GM21515 (cell line): ENCODE measurements at regions not wholly inside any gene's neighbourhood (a gene's known extent, or its start where the extent isn't known, plus 50 kb on each side); places are given as distances from the start of the nearest gene placed in this dataset.

ENCODE experiments used
- ATAC-seq: cut with Tn5 transposase; IDR thresholded peaks from one replicate; pipeline ENCODE4 v1.9.1; 2021; ENCODE audit not compliant: unreplicated experiment

GRCh38 chr2:164306872-164307271 lies 314.4 kb downstream of the GRB14 start:
- ATAC-seq = no peak

DNA sequence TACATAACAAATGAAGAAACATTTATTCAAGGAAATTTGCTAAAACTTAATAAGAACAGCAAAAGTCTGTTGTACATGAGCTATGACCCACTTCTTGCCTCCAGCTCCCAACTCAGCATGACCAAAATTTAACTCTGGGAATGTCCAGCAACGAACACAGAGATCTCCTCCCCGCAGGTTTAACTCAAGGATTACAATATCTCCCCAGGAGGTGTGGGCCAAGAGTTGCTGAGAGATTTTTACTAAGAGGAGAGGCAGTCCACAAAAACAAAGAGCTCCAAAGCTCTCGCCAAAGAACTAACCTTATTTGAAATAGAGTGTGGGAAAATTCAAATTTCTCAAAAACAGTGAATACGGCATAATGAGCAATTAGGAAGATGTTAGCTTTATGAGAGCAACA lies 318.5 kb downstream of the GRB14 start:
- ATAC-seq = no peak

DNA sequence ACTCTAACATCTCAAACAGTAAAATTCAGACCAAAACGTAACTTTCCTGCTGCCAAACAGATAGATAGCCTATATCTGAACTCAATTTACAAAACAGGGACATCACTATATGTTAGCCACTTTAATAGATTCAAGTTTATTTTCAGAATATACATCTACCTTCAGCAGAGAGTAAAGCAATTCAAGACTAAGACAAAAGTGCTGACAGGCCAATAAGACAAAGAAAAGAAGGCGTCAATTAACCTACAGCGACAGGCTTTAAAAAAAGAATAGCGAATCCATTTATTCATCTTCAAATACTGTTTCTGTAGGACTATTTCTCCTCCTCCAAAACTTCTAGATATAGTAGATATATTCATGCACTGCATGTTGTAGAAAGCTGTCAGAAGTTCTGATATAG lies 333.0 kb downstream of the GRB14 start:
- no peak for ATAC-seq

DNA sequence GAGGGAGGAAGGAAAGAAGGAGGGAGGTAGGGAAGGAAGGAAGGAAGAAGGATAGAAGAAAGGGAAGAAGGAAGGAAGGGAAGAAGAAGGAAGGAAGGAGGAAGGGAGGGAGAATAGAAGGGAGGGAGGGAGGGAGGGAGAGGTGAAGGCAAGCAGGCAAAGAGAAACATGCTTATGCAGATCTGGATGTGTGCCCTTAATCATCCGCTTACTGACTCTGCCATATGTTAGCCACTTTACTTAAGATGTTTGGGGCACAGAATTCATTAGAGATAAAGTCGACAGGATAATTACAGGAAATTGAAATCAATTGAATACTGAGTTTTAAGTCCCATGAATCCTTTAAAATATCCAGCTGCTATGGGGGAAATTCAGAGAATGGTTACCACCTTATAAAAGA lies 334.2 kb downstream of the GRB14 start:
- ATAC-seq = no peak

GRCh38 chr2:164285576-164285975 lies 335.7 kb downstream of the GRB14 start:
- no peak for ATAC-seq

- no peak for ATAC-seq
Measured at GRCh38 chr2:164281896-164282295, 339.4 kb downstream of the GRB14 start.

- no peak for ATAC-seq
Measured at GRCh38 chr2:164275659-164276058, 345.6 kb downstream of the GRB14 start.

DNA sequence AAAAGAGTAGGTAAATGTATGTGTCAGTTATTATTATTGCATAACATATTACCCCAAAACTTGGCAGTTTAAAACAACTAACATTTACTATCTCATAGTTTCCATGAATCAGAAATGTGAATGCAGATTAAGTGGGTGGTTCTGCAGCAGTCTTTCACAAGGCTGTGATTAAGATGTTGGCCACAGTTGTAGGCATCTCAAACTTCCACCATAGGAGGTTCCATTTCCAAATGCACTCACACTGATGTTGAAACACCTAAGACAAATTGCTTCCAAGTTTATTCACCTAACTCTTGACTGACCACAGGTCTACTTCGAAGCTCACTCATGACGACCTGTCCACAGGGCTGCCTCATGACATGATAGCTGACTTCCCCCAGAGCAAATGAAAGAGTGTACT lies 360.8 kb downstream of the GRB14 start:
- ATAC-seq = no peak

DNA sequence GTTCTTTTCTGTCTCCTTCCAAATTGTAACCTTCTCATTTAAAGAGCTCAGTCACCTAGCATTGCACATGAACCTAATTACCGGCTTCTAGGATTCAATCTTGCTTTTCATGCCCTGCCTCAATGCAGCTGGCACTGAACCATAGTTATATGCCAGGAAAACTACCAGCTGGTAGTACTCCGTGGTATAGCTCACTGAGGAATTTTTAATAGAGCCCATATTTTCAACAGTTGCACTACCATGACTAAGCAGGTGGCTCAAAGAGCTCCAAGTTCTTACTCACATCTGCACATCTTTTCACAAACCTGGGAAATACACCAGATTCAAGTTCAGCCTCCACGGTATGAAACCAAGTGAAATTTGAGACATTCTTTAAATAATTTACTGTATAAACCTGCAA lies 363.5 kb downstream of the GRB14 start:
- no peak for ATAC-seq

DNA sequence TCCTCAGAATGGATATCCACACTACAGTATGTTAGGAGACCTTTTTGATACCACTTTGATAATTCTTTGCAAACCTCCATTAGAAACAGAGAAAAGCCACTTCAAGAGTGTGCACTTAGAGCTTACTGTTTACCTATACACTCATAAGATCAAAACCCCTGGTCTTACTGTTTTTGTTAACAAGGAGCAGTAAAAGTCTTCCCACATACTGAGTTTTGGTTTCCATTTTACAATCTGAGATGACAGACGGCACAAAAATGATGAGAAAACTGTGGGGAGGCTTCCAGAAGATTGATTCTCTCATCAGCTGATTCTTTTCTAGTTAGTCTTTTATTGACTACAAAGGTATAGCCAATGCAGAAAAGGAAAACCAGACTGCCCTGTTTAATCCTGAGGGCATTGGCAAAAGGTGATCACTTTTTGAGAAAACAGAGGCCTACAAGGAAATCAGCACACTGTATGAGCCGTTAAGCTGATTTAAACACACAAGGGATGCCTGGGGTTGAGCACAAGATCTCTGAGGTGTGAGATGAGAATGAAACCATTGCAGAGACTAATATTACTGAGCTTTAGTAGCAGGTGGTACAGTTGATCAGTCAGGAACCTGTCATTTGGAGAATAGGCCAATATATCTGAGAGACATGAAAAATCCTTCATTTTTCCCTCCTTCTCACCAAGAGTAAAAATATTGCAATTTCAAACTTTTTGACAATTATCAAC lies 368.6 kb downstream of the GRB14 start:
- ATAC-seq = peak; percentile 89

DNA sequence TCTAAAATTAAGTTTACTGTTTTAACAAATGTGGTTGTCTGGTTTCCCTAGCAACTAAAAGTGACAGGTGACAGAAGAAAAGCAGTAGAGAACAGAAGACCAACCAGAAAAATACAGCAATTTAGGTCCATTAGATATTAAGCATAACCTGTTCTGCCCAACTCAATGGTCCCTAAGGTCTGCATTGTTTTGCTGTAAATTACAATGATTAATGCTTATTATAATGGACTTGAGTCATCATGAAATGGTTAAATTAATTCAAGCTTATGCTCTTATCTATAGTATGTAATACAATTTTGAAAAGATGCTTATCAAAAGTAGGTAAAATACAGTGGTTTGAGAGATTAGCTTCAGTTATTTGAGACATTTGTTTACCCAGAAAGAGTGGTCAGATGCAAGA lies 378.0 kb downstream of the GRB14 start:
- no peak for ATAC-seq

DNA sequence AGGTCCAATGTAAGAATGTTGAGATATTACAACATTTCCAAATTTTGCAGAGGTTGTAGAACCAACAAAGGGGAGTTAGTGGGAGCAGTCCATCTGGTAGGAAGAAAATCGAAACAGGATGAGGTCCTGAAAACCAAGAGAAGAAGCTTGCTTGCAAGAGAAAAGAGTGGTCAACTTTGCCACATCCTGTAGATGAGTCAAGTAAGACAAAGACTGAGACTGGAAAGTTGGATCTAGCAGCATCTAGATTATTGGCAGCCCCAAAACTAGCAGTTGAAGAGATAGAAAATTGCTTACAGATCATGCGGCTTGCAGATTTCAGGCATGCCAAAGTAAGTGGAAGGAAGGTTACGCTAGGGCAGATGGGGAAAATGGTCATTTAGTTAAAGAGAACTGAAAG lies 378.9 kb downstream of the GRB14 start:
- ATAC-seq = no peak

DNA sequence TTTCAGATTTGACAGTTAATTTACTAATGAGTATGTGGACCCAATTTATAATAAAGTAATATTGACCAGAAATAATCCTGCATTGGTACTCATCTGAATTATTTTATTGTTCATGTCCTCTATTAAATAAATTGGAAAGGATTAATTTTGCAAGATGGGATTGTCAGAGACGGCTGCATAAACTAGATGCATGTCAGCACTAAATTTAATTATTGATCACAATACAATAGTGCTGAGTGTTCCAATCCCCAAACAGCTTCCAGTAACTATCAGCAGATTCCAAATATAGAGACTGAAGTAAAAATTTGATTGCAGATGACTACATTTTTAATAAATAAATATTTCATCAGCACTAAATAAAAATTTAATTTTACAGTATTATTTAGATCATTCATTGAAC lies 387.2 kb downstream of the GRB14 start:
- ATAC-seq = no peak

- ATAC-seq = no peak
Measured at GRCh38 chr2:164224007-164224406, 397.3 kb downstream of the GRB14 start.

DNA sequence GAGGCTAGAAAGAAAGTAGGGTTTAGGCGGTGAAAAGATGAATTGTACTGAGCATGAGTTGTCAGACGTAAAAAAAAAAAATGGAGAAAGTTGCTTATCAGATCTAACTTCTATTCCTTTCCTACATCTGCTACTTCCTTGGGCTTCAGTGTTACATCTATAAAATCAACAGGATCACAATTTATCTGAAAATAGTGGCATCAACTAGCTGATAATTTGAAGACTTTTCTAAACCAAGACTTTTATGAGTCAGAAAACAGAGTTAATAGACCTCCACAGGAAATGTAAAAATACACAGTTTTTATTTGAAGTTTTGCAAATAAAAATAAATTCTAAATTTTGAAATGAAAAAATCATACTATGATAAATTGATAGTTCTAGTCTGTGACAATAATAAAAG lies 399.8 kb downstream of the GRB14 start:
- ATAC-seq = no peak

DNA sequence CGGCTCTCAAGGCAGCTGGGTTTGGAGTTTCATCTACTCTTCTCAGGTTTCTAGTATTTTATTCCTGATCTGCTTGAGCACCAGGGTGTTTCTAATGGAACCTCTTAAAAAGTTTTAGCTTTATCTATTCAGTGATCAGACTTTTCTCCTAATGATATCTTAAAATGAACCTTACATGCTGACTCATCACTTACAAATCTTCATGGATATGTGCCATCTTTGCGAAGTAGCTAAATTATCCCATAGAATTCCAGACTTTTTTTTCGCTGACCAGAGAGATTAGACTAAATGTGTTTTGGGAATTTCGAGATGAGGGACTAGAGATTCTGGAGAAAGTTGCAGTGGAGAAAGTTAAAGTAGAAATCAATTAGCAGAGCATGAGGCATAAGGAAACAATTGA lies 401.0 kb downstream of the GRB14 start:
- no peak for ATAC-seq

DNA sequence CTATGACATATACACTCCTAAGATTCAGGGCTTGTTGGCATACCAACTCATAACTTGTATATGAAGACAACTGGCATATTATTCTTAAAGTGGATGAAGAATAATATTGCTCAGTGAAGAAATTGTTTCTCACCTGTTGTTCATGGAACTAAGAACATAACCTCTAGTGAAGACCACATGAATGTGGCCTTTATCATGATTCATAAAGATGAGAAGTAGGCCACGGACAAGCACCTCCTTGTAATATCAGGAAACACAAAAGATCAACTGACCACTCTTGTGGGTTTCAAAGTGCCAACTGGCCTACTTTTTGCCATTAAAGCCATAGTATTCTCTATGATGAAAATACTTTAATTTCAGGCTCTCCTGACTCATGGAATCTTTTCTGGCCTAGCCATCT lies 407.4 kb downstream of the GRB14 start:
- ATAC-seq = no peak

GRCh38 chr2:164205347-164205746 lies 415.9 kb downstream of the GRB14 start:
- no peak for ATAC-seq

- ATAC-seq = no peak
Measured at GRCh38 chr2:164203131-164203530, 418.2 kb downstream of the GRB14 start.

GRCh38 chr2:164198256-164198655 lies 423.0 kb downstream of the GRB14 start:
- ATAC-seq = no peak

- ATAC-seq = no peak
Measured at GRCh38 chr2:164190700-164191099, 430.6 kb downstream of the GRB14 start.

DNA sequence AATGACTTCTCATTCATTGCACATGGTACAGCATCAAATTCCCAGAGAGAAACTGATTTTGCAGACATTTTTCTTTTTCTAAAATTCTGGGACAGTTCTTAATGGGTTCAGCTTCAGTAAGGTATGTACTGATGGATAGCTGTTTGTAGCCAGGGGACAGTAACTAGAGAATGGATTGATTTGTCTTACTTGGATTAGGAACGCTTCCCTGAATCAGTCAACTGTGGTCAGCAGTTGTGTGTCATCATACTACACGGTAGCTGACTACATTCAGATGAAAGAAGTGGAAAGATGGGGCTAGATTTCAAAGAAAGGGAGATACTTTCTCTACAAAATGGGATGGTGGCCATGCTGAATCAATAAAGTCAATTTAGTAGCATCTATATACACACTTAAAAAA lies 431.4 kb downstream of the GRB14 start:
- no peak for ATAC-seq

- ATAC-seq = no peak
Measured at GRCh38 chr2:164187121-164187520, 434.2 kb downstream of the GRB14 start.
